IPS-15b (cell line): ENCODE measurements at regions not wholly inside any gene's neighbourhood (a gene's known extent, or its start where the extent isn't known, plus 50 kb on each side); places are given as distances from the start of the nearest gene placed in this dataset.
"Not testable (repeated sequence)": the region's sequence is repeated elsewhere in the genome, so short reads cannot be mapped to it uniquely, and the experiment has no call there.

Experiments
- H3K27me3 ChIP-seq: one replicate; pipeline ENCODE4 v1.6.1; 2013; ENCODE audit warnings: low read length; ENCODE audit not compliant: control insufficient read depth, insufficient read depth
- H3K36me3 ChIP-seq: one replicate; pipeline ENCODE4 v1.6.1; 2013; ENCODE audit warnings: low read length; ENCODE audit not compliant: control insufficient read depth, insufficient read depth
- H3K4me1 ChIP-seq: one replicate; pipeline ENCODE4 v1.6.1; 2013; ENCODE audit warnings: mild to moderate bottlenecking, low read length; ENCODE audit not compliant: control insufficient read depth, insufficient read depth
- H3K4me3 ChIP-seq: one replicate; pipeline ENCODE4 v1.5.1; 2013; ENCODE audit warnings: low read depth, low read length
- H3K9ac ChIP-seq: one replicate; pipeline ENCODE4 v1.6.1; 2013; ENCODE audit warnings: low read depth, mild to moderate bottlenecking, low read length
- H3K9me3 ChIP-seq: one replicate; pipeline ENCODE4 v1.6.1; 2013; ENCODE audit warnings: mild to moderate bottlenecking, low read length; ENCODE audit not compliant: control insufficient read depth, insufficient read depth

- H3K4me3 ChIP-seq: peak overlapping the region; percentile 48
- peak overlapping the region; percentile 8 for H3K9ac ChIP-seq
Measured at GRCh38 chr10:91745090-91745831, 53.0 kb upstream of the TNKS2 start.

GRCh38 chr10:91743465-91743864, 54.8 kb upstream of the TNKS2 start:
- H3K36me3 ChIP-seq: no peaks in the 10 kb centered on the region
- H3K9me3 ChIP-seq: no peaks in the 10 kb centered on the region
- H3K9ac ChIP-seq: no peak overlapping the region
- H3K4me1 ChIP-seq: no peaks in the 10 kb centered on the region
- no peak overlapping the region for H3K4me3 ChIP-seq
- peaks cover 21% of the 10 kb centered on the region for H3K27me3 ChIP-seq

More at GRCh38 chr10:91745090-91745831, 53.0 kb upstream of the TNKS2 start:
- H3K9me3 ChIP-seq: no peaks in the 10 kb centered on the region
- H3K4me1 ChIP-seq: no peaks in the 10 kb centered on the region
- peaks cover 13% of the 10 kb centered on the region for H3K27me3 ChIP-seq
- H3K36me3 ChIP-seq: no peaks in the 10 kb centered on the region

- Histone ChIP-seq H3K9me3 (no peaks in the 10 kb centered on the region), H3K9ac (no peak overlapping the region), H3K36me3 (no peaks in the 10 kb centered on the region), H3K4me1 (no peaks in the 10 kb centered on the region), H3K27me3 (peaks cover 24% of the 10 kb centered on the region), H3K4me3 (no peak overlapping the region)
Measured at GRCh38 chr10:91742229-91742628, 56.0 kb upstream of the TNKS2 start.

GRCh38 chr10:91741356-91741755, 56.9 kb upstream of the TNKS2 start:
- H3K27me3 ChIP-seq: peaks cover 30% of the 10 kb centered on the region
- no peak overlapping the region for H3K9ac ChIP-seq
- H3K4me3 ChIP-seq: no peak overlapping the region
- no peaks in the 10 kb centered on the region for H3K4me1 ChIP-seq
- no peaks in the 10 kb centered on the region for H3K36me3 ChIP-seq
- no peaks in the 10 kb centered on the region for H3K9me3 ChIP-seq

- Histone ChIP-seq H3K36me3 (no peaks in the 10 kb centered on the region), H3K27me3 (peaks cover 30% of the 10 kb centered on the region), H3K9me3 (no peaks in the 10 kb centered on the region), H3K4me3 (no peak overlapping the region), H3K4me1 (no peaks in the 10 kb centered on the region), H3K9ac (no peak overlapping the region)
Measured at GRCh38 chr10:91740353-91740924, 57.8 kb upstream of the TNKS2 start.

GRCh38 chr10:91732265-91732664, 66.0 kb upstream of the TNKS2 start:
- not testable (repeated sequence) for H3K9ac ChIP-seq, H3K9me3 ChIP-seq, H3K27me3 ChIP-seq, H3K4me3 ChIP-seq, H3K36me3 ChIP-seq, H3K4me1 ChIP-seq

- not testable (repeated sequence) for H3K27me3 ChIP-seq, H3K9me3 ChIP-seq, H3K4me1 ChIP-seq, H3K36me3 ChIP-seq, H3K4me3 ChIP-seq, H3K9ac ChIP-seq
Measured at GRCh38 chr10:91729339-91729738, 68.9 kb upstream of the TNKS2 start.

- Histone ChIP-seq H3K27me3 (peaks cover 19% of the 10 kb centered on the region), H3K4me1 (no peaks in the 10 kb centered on the region), H3K36me3 (no peaks in the 10 kb centered on the region), H3K9me3 (no peaks in the 10 kb centered on the region), H3K9ac (no peak overlapping the region), H3K4me3 (no peak overlapping the region)
Measured at GRCh38 chr10:91726355-91726754, 71.9 kb upstream of the TNKS2 start.

- Histone ChIP-seq H3K4me1 (no peaks in the 10 kb centered on the region), H3K36me3 (no peaks in the 10 kb centered on the region), H3K4me3 (no peak overlapping the region), H3K9me3 (no peaks in the 10 kb centered on the region), H3K9ac (no peak overlapping the region), H3K27me3 (peaks cover 19% of the 10 kb centered on the region)
Measured at GRCh38 chr10:91724933-91725332, 73.3 kb upstream of the TNKS2 start.

- Histone ChIP-seq H3K9me3 (no peaks in the 10 kb centered on the region), H3K36me3 (no peaks in the 10 kb centered on the region), H3K27me3 (no peaks in the 10 kb centered on the region), H3K4me1 (no peaks in the 10 kb centered on the region), H3K4me3 (no peak overlapping the region), H3K9ac (no peak overlapping the region)
Measured at GRCh38 chr10:91713461-91714072, 80.7 kb upstream of the PPP1R3C start.

- no peak overlapping the region for H3K9ac ChIP-seq
- H3K36me3 ChIP-seq: no peaks in the 10 kb centered on the region
- no peaks in the 10 kb centered on the region for H3K27me3 ChIP-seq
- H3K4me1 ChIP-seq: no peaks in the 10 kb centered on the region
- H3K9me3 ChIP-seq: no peaks in the 10 kb centered on the region
- H3K4me3 ChIP-seq: no peak overlapping the region
Measured at GRCh38 chr10:91711885-91712680, 79.2 kb upstream of the PPP1R3C start.
